Lower leg skin (tissue), 4 donors: ENCODE measurements at regions not wholly inside any gene's neighbourhood (a gene's known extent, or its start where the extent isn't known, plus 50 kb on each side); places are given as distances from the start of the nearest gene placed in this dataset.

Source experiments
- DNase-seq, 2 donors: peaks; one replicate each; pipeline ENCODE4 v3.0.0-alpha.2; 2019; ENCODE audit warnings: low spot score in 2 of 2
- H3K4me3 ChIP-seq: fragments of 200-600 bp; sonication (generic); 2 replicates; pipeline ENCODE4 v1.5.1; 2017; ENCODE audit warnings: mild to moderate bottlenecking, low read depth; ENCODE audit not compliant: poor library complexity, severe bottlenecking
- POLR2A ChIP-seq, 2 donors: fragments of 450-650 bp; IDR thresholded peaks; one replicate each; pipeline ENCODE4 v1.6.1; 2016 to 2017; ENCODE audit warnings: antibody characterized with exemption in 2 of 2, mild to moderate bottlenecking in 1 of 2, moderate library complexity in 1 of 2
- WGBS, 2 donors: methylation state at CpG; one replicate each; pipeline ENCODE4 v1.1.5; 2018; 5-methylcytosine and 5-hydroxymethylcytosine counted together
- intact Hi-C: fragments of 100-400 bp; cut with DNase I; formaldehyde crosslinking; loops from one replicate; pipeline ENCODE4 v1.15.0; 2023; ENCODE audit warnings: low total_unique reads
- TF ChIP-seq, protein P1 (sequence below), 3 donors: fragments of 450-650 bp; IDR thresholded peaks; one replicate each; pipeline ENCODE4 v1.5.1; 2016; ENCODE audit warnings: antibody characterized with exemption in 3 of 3, mild to moderate bottlenecking in 3 of 3, moderate library complexity in 2 of 3

DNA sequence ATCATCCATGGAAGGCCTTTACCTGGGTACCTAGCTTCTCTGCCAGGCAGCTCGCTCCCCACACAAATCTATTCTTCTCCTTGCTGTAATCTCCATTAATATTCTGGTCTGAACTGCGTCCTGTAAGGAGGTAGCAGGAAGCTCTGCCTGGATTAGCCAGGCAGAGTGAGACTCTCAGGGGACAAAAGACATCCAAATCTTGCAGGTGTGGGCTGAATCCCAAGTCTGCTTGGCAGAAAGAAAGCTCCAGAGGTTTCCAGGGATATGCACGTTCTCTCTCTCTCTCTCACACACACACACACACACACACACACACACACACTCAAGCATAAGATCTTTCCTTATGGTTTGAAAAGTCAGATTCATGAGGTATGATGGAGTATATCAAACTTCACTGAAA, 66.5 kb downstream of the THNSL2 start:
- WGBS, 2 donors: 65 to 68% methylated on average over 3 of the region's 3 CpGs
- DNase-seq: no peak
- TF ChIP-seq POLR2A (IDR thresholded peaks at IDR 0.05): no peak
- TF ChIP-seq, protein P1, sequence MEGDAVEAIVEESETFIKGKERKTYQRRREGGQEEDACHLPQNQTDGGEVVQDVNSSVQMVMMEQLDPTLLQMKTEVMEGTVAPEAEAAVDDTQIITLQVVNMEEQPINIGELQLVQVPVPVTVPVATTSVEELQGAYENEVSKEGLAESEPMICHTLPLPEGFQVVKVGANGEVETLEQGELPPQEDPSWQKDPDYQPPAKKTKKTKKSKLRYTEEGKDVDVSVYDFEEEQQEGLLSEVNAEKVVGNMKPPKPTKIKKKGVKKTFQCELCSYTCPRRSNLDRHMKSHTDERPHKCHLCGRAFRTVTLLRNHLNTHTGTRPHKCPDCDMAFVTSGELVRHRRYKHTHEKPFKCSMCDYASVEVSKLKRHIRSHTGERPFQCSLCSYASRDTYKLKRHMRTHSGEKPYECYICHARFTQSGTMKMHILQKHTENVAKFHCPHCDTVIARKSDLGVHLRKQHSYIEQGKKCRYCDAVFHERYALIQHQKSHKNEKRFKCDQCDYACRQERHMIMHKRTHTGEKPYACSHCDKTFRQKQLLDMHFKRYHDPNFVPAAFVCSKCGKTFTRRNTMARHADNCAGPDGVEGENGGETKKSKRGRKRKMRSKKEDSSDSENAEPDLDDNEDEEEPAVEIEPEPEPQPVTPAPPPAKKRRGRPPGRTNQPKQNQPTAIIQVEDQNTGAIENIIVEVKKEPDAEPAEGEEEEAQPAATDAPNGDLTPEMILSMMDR (IDR thresholded peaks at IDR 0.05): no peak
- H3K4me3 ChIP-seq: no peak overlapping the region
- intact Hi-C loops: no loop called here
